K562 (cell line): ENCODE measurements at regions not wholly inside any gene's neighbourhood (a gene's known extent, or its start where the extent isn't known, plus 50 kb on each side); places are given as distances from the start of the nearest gene placed in this dataset.

Experiments used
- ATAC-seq: fragments of 200-7000 bp; cut with Tn5 transposase; 3 replicates; pipeline ENCODE4 v1.9.1; 2020; ENCODE audit warnings: moderate library complexity
- BruUV-seq: library from RNA; stranded (reverse); fragments of 400-500 nt; replicated peaks from 2 replicates; lab custom pipeline; 2021; lab: Mats Ljungman, UMichigan
- CTCF ChIA-PET: fragments of 300-600 bp; formaldehyde crosslinking; extraction: SDS; loops from one replicate; lab custom pipeline; 2021; ENCODE audit warnings: low intra/inter-chr PET ratio; lab: Yijun Ruan, JAX
- POLR2A ChIA-PET: fragments of 300-600, 350-650 bp; sonication (Branson Sonifier 250); formaldehyde crosslinking; extraction: SDS; loops from one replicate; lab custom pipeline; 2021; ENCODE audit warnings: antibody characterized with exemption, inconsistent platforms; lab: Yijun Ruan, JAX
- DNase-seq, 4 experiments: peaks; one replicate each; pipeline versions ENCODE4 v3.0.0 to v3.0.0-alpha.2; 2011 to 2018; ENCODE audit warnings: low spot score in 3 of 4, mixed read lengths in 3 of 4; ENCODE audit errors: extremely low read depth in 1 of 4
- FAIRE-seq: peaks from 2 replicates; lab custom pipeline; 2011; peaks lifted over from hg19 to GRCh38; lab: Jason Lieb, UNC
- H2AFZ ChIP-seq: 2 replicates; pipeline ENCODE4 v1.6.0; 2011; ENCODE audit warnings: low read depth, low read length, control low read depth, inconsistent platforms
- H3K27ac ChIP-seq: fragments of 200-600 bp; 3 replicates; pipeline ENCODE4 v1.8.0; 2011; ENCODE audit warnings: low read depth, mild to moderate bottlenecking, control low read depth, inconsistent platforms, low read length, moderate library complexity, mixed read lengths; ENCODE audit errors: extremely low read depth
- H3K27me3 ChIP-seq, 2 experiments: fragments of 300-600 bp in 1 of 2; 2 replicates in 1 of 2; 3 replicates in 1 of 2; pipeline versions ENCODE4 v1.6.0 to v1.8.0; 2011; ENCODE audit warnings: inconsistent platforms in 2 of 2, low read length in 2 of 2, mild to moderate bottlenecking in 1 of 2, mixed read lengths in 1 of 2, moderate library complexity in 1 of 2; ENCODE audit not compliant: control insufficient read depth in 2 of 2, insufficient read depth in 2 of 2
- H3K36me3 ChIP-seq: fragments of 300-600 bp; 3 replicates; pipeline ENCODE4 v1.8.0; 2011; ENCODE audit warnings: mild to moderate bottlenecking, low read length, inconsistent platforms; ENCODE audit not compliant: control insufficient read depth, insufficient read depth
- H3K4me1 ChIP-seq, 2 experiments: fragments of 200-600 bp in 1 of 2; replicated peaks in 1 of 2; 2 replicates in 1 of 2; 3 replicates in 1 of 2; pipeline versions ENCODE4 v1.5.1 to v1.8.0; 2011; ENCODE audit warnings: inconsistent platforms in 2 of 2, low read length in 2 of 2, mild to moderate bottlenecking in 1 of 2, mixed read lengths in 1 of 2, moderate library complexity in 1 of 2; ENCODE audit not compliant: control insufficient read depth in 2 of 2, insufficient read depth in 2 of 2
- H3K4me2 ChIP-seq: 2 replicates; pipeline ENCODE4 v1.6.1; 2011; ENCODE audit warnings: low read length, control low read depth, inconsistent platforms, mixed read lengths; ENCODE audit not compliant: insufficient read depth
- H3K4me3 ChIP-seq: fragments of 200-600 bp; sonication (generic), shearing (Covaris generic); 2 replicates; pipeline ENCODE4 v1.5.1; 2016; ENCODE audit warnings: control low read depth, inconsistent platforms
- H3K79me2 ChIP-seq: fragments of 200-600 bp; 3 replicates; pipeline ENCODE4 v1.8.0; 2011; ENCODE audit warnings: low read length, inconsistent platforms; ENCODE audit not compliant: control insufficient read depth, insufficient read depth
- H3K9ac ChIP-seq, 2 experiments: 2 replicates each; pipeline versions ENCODE4 v1.6.0 to v1.6.1; 2011; ENCODE audit warnings: low read depth in 2 of 2, low read length in 2 of 2, control low read depth in 1 of 2, inconsistent platforms in 1 of 2, mild to moderate bottlenecking in 1 of 2, mixed read lengths in 1 of 2; ENCODE audit not compliant: insufficient read depth in 1 of 2
- H3K9me1 ChIP-seq: one replicate; pipeline ENCODE4 v1.6.0; 2011; ENCODE audit warnings: inconsistent platforms, mild to moderate bottlenecking, low read length, moderate library complexity; ENCODE audit not compliant: control insufficient read depth, insufficient read depth
- H3K9me3 ChIP-seq: replicated peaks from 2 replicates; pipeline ENCODE4 v1.5.1; 2011; ENCODE audit warnings: low read depth, low read length, inconsistent platforms; ENCODE audit not compliant: control insufficient read depth, insufficient read depth
- H4K20me1 ChIP-seq: replicated peaks from 2 replicates; pipeline ENCODE4 v1.6.1; 2011; ENCODE audit warnings: low read length, inconsistent platforms, mixed read lengths; ENCODE audit not compliant: control insufficient read depth, insufficient read depth
- ARNT ChIP-seq, 2 experiments: fragments of 450-650 bp; IDR thresholded peaks; 2 replicates each; pipeline ENCODE4 v1.6.1; 2016; ENCODE audit warnings: mild to moderate bottlenecking in 1 of 2
- ATF7 ChIP-seq: fragments of 450-650 bp; IDR thresholded peaks from 2 replicates; pipeline ENCODE4 v1.7.1; 2014; ENCODE audit warnings: mild to moderate bottlenecking, moderate library complexity
- CGGBP1 ChIP-seq: fragments of 250-450 bp; sonication (Bioruptor Pico); IDR thresholded peaks from 2 replicates; pipeline ENCODE4 v1.9.0; 2021; ENCODE audit warnings: mild to moderate bottlenecking
- GATA2 ChIP-seq: sonication (generic); formaldehyde crosslinking; IDR thresholded peaks from 2 replicates; pipeline ENCODE4 v1.4.0; 2020; ENCODE audit warnings: mild to moderate bottlenecking, missing genetic modification reagents
- HCFC1 ChIP-seq: IDR thresholded peaks from 2 replicates; pipeline ENCODE4 v1.6.1; 2012; ENCODE audit warnings: low read depth, low read length, improper control_type of control experiment
- HNRNPH1 ChIP-seq: fragments of 200-400 bp; formaldehyde crosslinking; optimal IDR thresholded peaks from 2 replicates; pipeline ENCODE3; 2017; ENCODE audit warnings: low read depth, mild to moderate bottlenecking, low read length, moderate library complexity
- HNRNPLL ChIP-seq: fragments of 200-400 bp; formaldehyde crosslinking; IDR thresholded peaks from 2 replicates; pipeline ENCODE4 v1.6.1; 2017; ENCODE audit warnings: low read length, low read depth, mild to moderate bottlenecking; ENCODE audit not compliant: poor library complexity, severe bottlenecking
- HSF4 ChIP-seq: fragments of 250-450 bp; sonication (Bioruptor Pico); IDR thresholded peaks from 2 replicates; pipeline ENCODE4 v2.1.2; 2022; ENCODE audit warnings: mild to moderate bottlenecking, moderate library complexity, borderline replicate concordance
- KDM4B ChIP-seq, 2 experiments: fragments of 450-650 bp in 1 of 2; sonication (generic) in 1 of 2; IDR thresholded peaks; 2 replicates each; pipeline ENCODE4 v1.6.1; 2016 to 2017; ENCODE audit warnings: borderline replicate concordance in 2 of 2, antibody characterized with exemption in 1 of 2, low read depth in 1 of 2, mild to moderate bottlenecking in 1 of 2
- KLF1 ChIP-seq: fragments of 450-650 bp; IDR thresholded peaks from 2 replicates; pipeline ENCODE4 v1.6.1; 2016; ENCODE audit warnings: missing genetic modification characterization, missing compliant biosample characterization
- PHTF2 ChIP-seq: fragments of 250-450 bp; sonication (Bioruptor Pico); IDR thresholded peaks from 2 replicates; pipeline ENCODE4 v1.5.0; 2021; ENCODE audit warnings: mild to moderate bottlenecking
- POLR2H ChIP-seq: IDR thresholded peaks from 2 replicates; pipeline ENCODE4 v1.6.1; 2016; ENCODE audit warnings: missing genetic modification characterization, low read depth, mild to moderate bottlenecking, control low read depth, missing compliant biosample characterization, moderate library complexity
- RBM39 ChIP-seq: fragments of 200-400 bp; formaldehyde crosslinking; optimal IDR thresholded peaks from 2 replicates; pipeline ENCODE3; 2018; ENCODE audit warnings: low read depth, low read length
- RFX5 ChIP-seq: IDR thresholded peaks from 2 replicates; pipeline ENCODE4 v1.6.1; 2011; ENCODE audit warnings: low read depth, mild to moderate bottlenecking, improper control_type of control experiment, low read length
- SREBF1 ChIP-seq: fragments of 150-350 bp; IDR thresholded peaks from 2 replicates; pipeline ENCODE4 v1.6.1; 2014; ENCODE audit warnings: antibody characterized with exemption, low read depth, low read length, borderline replicate concordance
- ZNF445 ChIP-seq: fragments of 250-450 bp; sonication (Bioruptor Pico); IDR thresholded peaks from 2 replicates; pipeline ENCODE4 v1.4.0; 2020; ENCODE audit warnings: low read depth, mild to moderate bottlenecking, moderate library complexity
- ZNF583 ChIP-seq: fragments of 250-450 bp; sonication (Bioruptor Pico); IDR thresholded peaks from 2 replicates; pipeline ENCODE4 v1.4.0; 2020
- ZNF696 ChIP-seq: fragments of 250-450 bp; sonication (Bioruptor Pico); conservative IDR thresholded peaks from 2 replicates; pipeline ENCODE4 v1.4.0; 2020; ENCODE audit warnings: mild to moderate bottlenecking, moderate library complexity
- WGBS: fragments of 100-300 bp; shearing (Covaris generic); methylation state at CpG from one replicate; pipeline ENCODE4 v1.1.6; 2016; ENCODE audit warnings: low coverage, mixed read lengths; ENCODE audit not compliant: insufficient coverage; ENCODE audit errors: missing lambda C conversion rate; 5-methylcytosine and 5-hydroxymethylcytosine counted together
- in situ Hi-C: fragments of 300-500 bp; cut with MboI; formaldehyde crosslinking; loops from 4 replicates; pipeline ENCODE4 v1.15.0; 2018; ENCODE audit warnings: inconsistent platforms, mixed read lengths
- intact Hi-C: fragments of 100-400 bp; cut with micrococcal nuclease; formaldehyde crosslinking; loops from 2 replicates; pipeline ENCODE4 v1.14.2; 2022

- H3K4me2 ChIP-seq: no peak overlapping the region
- H3K9me1 ChIP-seq: no peaks in the 10 kb centered on the region
- CTCF ChIA-PET: no interaction called here
- intact Hi-C loops (no loop called here), in situ Hi-C loops (no loop called here)
- POLR2A ChIA-PET: no interaction called here
- H3K9me3 ChIP-seq: no peaks in the 10 kb centered on the region
- no peak overlapping the region for H2AFZ ChIP-seq
- H3K4me3 ChIP-seq: no peak overlapping the region
- ATAC-seq (no peak), DNase-seq (no peak), FAIRE-seq (no peak)
- no peaks in the 10 kb centered on the region for H3K36me3 ChIP-seq
- no peak overlapping the region for H3K27ac ChIP-seq
- H3K27me3 ChIP-seq: no peaks in the 10 kb centered on the region
- H3K9ac ChIP-seq: no peak overlapping the region
- no peaks in the 10 kb centered on the region for H3K79me2 ChIP-seq
- H3K4me1 ChIP-seq: no peaks in the 10 kb centered on the region
- H4K20me1 ChIP-seq: no peaks in the 10 kb centered on the region
- WGBS: 0% methylated on average over 4 of the region's 4 CpGs
- no TSS peak for BruUV-seq
- TF ChIP-seq HNRNPLL: no peak
- no peak for TF ChIP-seq KDM4B (IDR thresholded peaks at IDR 0.05; ENCODE audit: borderline replicate concordance in 2 of 2, low read depth in 1 of 2)
- no peak for TF ChIP-seq HCFC1
- no peak for TF ChIP-seq ATF7
- no peak for TF ChIP-seq RFX5
- no peak for TF ChIP-seq HSF4
- no peak for TF ChIP-seq POLR2H (tag)
- TF ChIP-seq CGGBP1: no peak
- TF ChIP-seq HNRNPH1: no peak
- no peak for TF ChIP-seq SREBF1
- TF ChIP-seq ZNF445 (CRISPR knock-in tag): no peak
- TF ChIP-seq KLF1 (tag): no peak
- TF ChIP-seq RBM39: no peak
- TF ChIP-seq ARNT (IDR thresholded peaks at IDR 0.05): no peak
- no peak for TF ChIP-seq GATA2 (CRISPR knock-in tag)
- TF ChIP-seq PHTF2: no peak
- no peak for TF ChIP-seq ZNF583 (CRISPR knock-in tag)
- no peak for TF ChIP-seq ZNF696
Observed at GRCh38 chr10:109037978-109038377, 885.3 kb downstream of the XPNPEP1 start.
